GM23338 (cell line): ENCODE measurements at regions not wholly inside any gene's neighbourhood (a gene's known extent, or its start where the extent isn't known, plus 50 kb on each side); places are given as distances from the start of the nearest gene placed in this dataset.

Experiments
- ATAC-seq: fragments of 200-7000 bp; cut with Tn5 transposase; 3 replicates; pipeline ENCODE4 v1.9.1; 2020
- DNase-seq: peaks from one replicate; pipeline ENCODE4 v3.0.0-alpha.2; 2015; ENCODE audit warnings: low spot score
- H2AFZ ChIP-seq: fragments of 200-600 bp; sonication (generic); 2 replicates; pipeline ENCODE4 v1.8.0; 2016; ENCODE audit warnings: antibody characterized with exemption, mild to moderate bottlenecking, moderate library complexity
- H3F3A ChIP-seq: fragments of 200-600 bp; sonication (generic); replicated peaks from 2 replicates; pipeline ENCODE4 v1.8.0; 2017; ENCODE audit warnings: antibody characterized with exemption, mixed run types, low read depth
- H3K27ac ChIP-seq: fragments of 200-600 bp; sonication (generic); 2 replicates; pipeline ENCODE4 v1.6.1; 2016; ENCODE audit warnings: low read depth
- H3K27me3 ChIP-seq: fragments of 200-600 bp; sonication (generic); 2 replicates; pipeline ENCODE4 v1.8.0; 2016; ENCODE audit warnings: mild to moderate bottlenecking, mixed run types, moderate library complexity; ENCODE audit not compliant: insufficient read depth
- H3K36me3 ChIP-seq: fragments of 200-600 bp; sonication (generic); 2 replicates; pipeline ENCODE4 v1.8.0; 2016; ENCODE audit warnings: mild to moderate bottlenecking; ENCODE audit not compliant: insufficient read depth
- H3K4me1 ChIP-seq: fragments of 200-600 bp; sonication (generic); 2 replicates; pipeline ENCODE4 v1.8.0; 2016; ENCODE audit warnings: mild to moderate bottlenecking, moderate library complexity; ENCODE audit not compliant: insufficient read depth
- H3K4me2 ChIP-seq: fragments of 200-600 bp; sonication (generic); 2 replicates; pipeline ENCODE4 v1.7.1; 2017; ENCODE audit warnings: mixed run types
- H3K4me3 ChIP-seq: fragments of 200-600 bp; sonication (generic); 2 replicates; pipeline ENCODE4 v1.6.1; 2016; ENCODE audit warnings: mixed run types
- H3K79me2 ChIP-seq: fragments of 200-600 bp; sonication (generic); replicated peaks from 2 replicates; pipeline ENCODE4 v1.8.0; 2017; ENCODE audit warnings: mild to moderate bottlenecking; ENCODE audit not compliant: insufficient read depth
- H3K9me2 ChIP-seq: fragments of 200-600 bp; sonication (generic); 2 replicates; pipeline ENCODE4 v1.8.0; 2017; ENCODE audit not compliant: insufficient read depth
- H4K20me1 ChIP-seq: fragments of 200-600 bp; sonication (generic); replicated peaks from 2 replicates; pipeline ENCODE4 v1.8.0; 2017; ENCODE audit warnings: mild to moderate bottlenecking; ENCODE audit not compliant: insufficient read depth
- H3K27ac Mint-ChIP-seq: 2 replicates; pipeline ENCODE4 v1.8.0; 2020; ENCODE audit warnings: inconsistent platforms, mild to moderate bottlenecking, moderate library complexity, mixed read lengths
- H3K27me3 Mint-ChIP-seq: 3 replicates; pipeline ENCODE4 v1.8.0; 2022; ENCODE audit warnings: low read depth, mild to moderate bottlenecking, moderate library complexity, mixed read lengths, inconsistent platforms; ENCODE audit not compliant: insufficient read depth, poor library complexity
- H3K36me3 Mint-ChIP-seq: 3 replicates; pipeline ENCODE4 v1.8.0; 2021; ENCODE audit warnings: low read depth, mild to moderate bottlenecking, inconsistent platforms, moderate library complexity, mixed read lengths
- H3K4me1 Mint-ChIP-seq: 3 replicates; pipeline ENCODE4 v1.8.0; 2020; ENCODE audit warnings: mild to moderate bottlenecking, inconsistent platforms, mixed read lengths
- H3K4me3 Mint-ChIP-seq: 3 replicates; pipeline ENCODE4 v1.8.0; 2021; ENCODE audit warnings: moderate library complexity, mild to moderate bottlenecking, inconsistent platforms, mixed read lengths
- H3K9me3 Mint-ChIP-seq: 3 replicates; pipeline ENCODE4 v1.8.0; 2020; ENCODE audit warnings: moderate library complexity, mild to moderate bottlenecking, inconsistent platforms, mixed read lengths
- CTCF ChIP-seq, 2 experiments: fragments of 200-600 bp in 1 of 2; sonication (generic) in 1 of 2; conservative IDR thresholded peaks; 2 replicates each; pipeline versions ENCODE4 v1.5.1 to v1.6.1; 2016 to 2017; ENCODE audit warnings: antibody characterized with exemption in 2 of 2, low read depth in 2 of 2, mild to moderate bottlenecking in 2 of 2, moderate library complexity in 1 of 2
- EZH2 ChIP-seq: fragments of 200-600 bp; sonication (generic); IDR thresholded peaks from one replicate; pipeline ENCODE4 v1.8.0; 2017; ENCODE audit warnings: antibody characterized with exemption, mild to moderate bottlenecking, low read depth; ENCODE audit not compliant: unreplicated experiment
- POLR2AphosphoS5 ChIP-seq: IDR thresholded peaks from 2 replicates; pipeline ENCODE4 v1.6.1; 2016; ENCODE audit warnings: antibody characterized with exemption, low read depth
- STAT1 ChIP-seq: IDR thresholded peaks from one replicate; pipeline ENCODE4 v1.6.1; 2016; ENCODE audit warnings: antibody characterized with exemption; ENCODE audit not compliant: unreplicated experiment
- ZNF114 ChIP-seq: fragments of 250-450 bp; sonication (Bioruptor Pico); IDR thresholded peaks from 2 replicates; pipeline ENCODE4 v1.5.0; 2020; ENCODE audit warnings: mild to moderate bottlenecking, moderate library complexity
- ZNF331 ChIP-seq: fragments of 250-450 bp; sonication (Bioruptor Pico); IDR thresholded peaks from 2 replicates; pipeline ENCODE4 v1.5.0; 2020; ENCODE audit warnings: low read depth, mild to moderate bottlenecking, moderate library complexity
- ZNF462 ChIP-seq: fragments of 250-450 bp; sonication (Bioruptor Pico); IDR thresholded peaks from 2 replicates; pipeline ENCODE4 v1.5.0; 2020; ENCODE audit warnings: mild to moderate bottlenecking, moderate library complexity

GRCh38 chr12:115312901-115313300 is 628.9 kb upstream of the TBX3 start:
- Mint-ChIP-seq H3K36me3 (no peaks in the 10 kb centered on the region), H3K27ac (no peak overlapping the region), H3K27me3 (no peaks in the 10 kb centered on the region), H3K4me1 (no peaks in the 10 kb centered on the region), H3K9me3 (no peaks in the 10 kb centered on the region), H3K4me3 (no peak overlapping the region)
- Histone ChIP-seq H3K27ac (no peak overlapping the region), H3K79me2 (no peaks in the 10 kb centered on the region), H3K4me1 (no peaks in the 10 kb centered on the region), H2AFZ (no peak overlapping the region), H3K4me2 (no peak overlapping the region), H3K9me2 (peaks cover 4% of the 10 kb centered on the region; the same call in 1 of the 2 replicates), H4K20me1 (no peaks in the 10 kb centered on the region), H3K27me3 (no peaks in the 10 kb centered on the region), H3F3A (no peaks in the 10 kb centered on the region), H3K36me3 (no peaks in the 10 kb centered on the region), H3K4me3 (no peak overlapping the region)
- ATAC-seq (no peak), DNase-seq (no peak)
- TF ChIP-seq EZH2 (no peak), ZNF114 (CRISPR knock-in tag) (no peak), STAT1 (no peak), ZNF462 (CRISPR knock-in tag) (no peak), CTCF (conservative IDR thresholded peaks at IDR 0.05; ENCODE audit: low read depth in 2 of 2) (no peak), ZNF331 (no peak), POLR2AphosphoS5 (no peak)
